ENCODE measurements at regions not wholly inside any gene's neighbourhood (a gene's known extent, or its start where the extent isn't known, plus 50 kb on each side); places are given as distances from the start of the nearest gene placed in this dataset.

DNA sequence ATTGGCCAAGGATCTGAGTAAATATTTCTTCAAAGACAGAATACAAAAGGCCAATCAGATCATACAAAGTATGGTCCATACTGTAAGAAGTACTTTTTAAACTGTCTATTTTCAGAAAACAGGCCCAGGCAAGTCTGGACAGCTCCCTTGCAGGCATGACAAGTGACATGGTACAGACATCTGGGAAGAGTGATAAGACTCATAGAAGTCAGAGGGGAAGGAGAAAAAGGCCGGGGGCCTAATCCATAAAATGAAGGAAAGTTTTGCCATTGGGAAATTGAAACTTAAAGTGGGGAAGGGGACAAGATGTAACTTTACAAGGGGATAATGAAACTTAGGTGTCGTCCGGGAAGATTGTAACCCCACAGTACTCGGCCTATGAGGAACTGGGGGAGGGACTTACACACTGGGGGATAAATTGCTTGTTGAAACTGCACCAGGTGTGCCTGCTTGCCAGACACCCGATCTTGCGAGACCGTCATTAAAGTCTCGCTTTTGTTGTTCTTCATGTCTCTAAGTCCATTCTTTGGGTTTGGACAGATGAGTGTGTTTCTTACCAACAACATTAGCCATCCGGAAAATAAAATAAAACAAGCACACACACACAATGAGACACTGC, 684.0 kb downstream of the CDH11 start:
- H3K27me3 ChIP-seq (ENCODE audit: control insufficient read depth, insufficient read depth, low read length), result no peaks in the 10 kb centered on the region
- no peaks in the 10 kb centered on the region for H3K36me3 ChIP-seq (ENCODE audit: control insufficient read depth, insufficient read depth, low read length)

DNA sequence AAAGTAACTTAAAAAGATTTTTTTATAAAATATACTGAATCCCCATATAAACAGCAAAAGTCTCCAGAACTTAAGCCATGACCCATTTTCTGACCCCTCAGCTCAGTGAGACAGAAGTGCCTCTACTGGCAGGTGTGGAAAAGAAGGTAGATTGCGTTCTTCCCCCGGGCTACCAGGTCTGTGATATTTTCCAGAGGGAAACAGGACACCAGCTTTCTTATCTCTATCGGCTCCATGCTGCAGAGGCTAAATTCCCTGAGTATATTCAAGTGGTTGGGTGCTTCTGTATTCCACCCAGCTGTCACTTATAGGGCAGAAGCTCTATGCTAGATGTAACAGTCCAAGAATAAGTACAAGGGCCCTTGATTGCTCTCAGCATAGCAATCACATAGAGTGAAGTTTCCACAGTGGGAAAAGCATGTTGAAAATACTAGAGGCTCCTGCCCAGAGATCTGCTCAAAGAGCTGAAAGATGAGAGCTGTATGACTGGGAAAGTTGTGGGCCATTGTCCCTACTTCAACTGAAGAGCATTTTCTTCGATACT, 687.3 kb downstream of the CDH11 start:
- H3K4me3 ChIP-seq (ENCODE audit: low read length), result no peak overlapping the region

More for the DNA sequence above, 684.0 kb downstream of the CDH11 start:
- Histone ChIP-seq H3K9ac (ENCODE audit: low read length) (no peak overlapping the region), H3K9me3 (ENCODE audit: control insufficient read depth, low read length) (no peaks in the 10 kb centered on the region), H3K4me3 (ENCODE audit: low read length) (no peak overlapping the region), H3K4me1 (ENCODE audit: control insufficient read depth, insufficient read depth, low read length) (no peaks in the 10 kb centered on the region)

DNA sequence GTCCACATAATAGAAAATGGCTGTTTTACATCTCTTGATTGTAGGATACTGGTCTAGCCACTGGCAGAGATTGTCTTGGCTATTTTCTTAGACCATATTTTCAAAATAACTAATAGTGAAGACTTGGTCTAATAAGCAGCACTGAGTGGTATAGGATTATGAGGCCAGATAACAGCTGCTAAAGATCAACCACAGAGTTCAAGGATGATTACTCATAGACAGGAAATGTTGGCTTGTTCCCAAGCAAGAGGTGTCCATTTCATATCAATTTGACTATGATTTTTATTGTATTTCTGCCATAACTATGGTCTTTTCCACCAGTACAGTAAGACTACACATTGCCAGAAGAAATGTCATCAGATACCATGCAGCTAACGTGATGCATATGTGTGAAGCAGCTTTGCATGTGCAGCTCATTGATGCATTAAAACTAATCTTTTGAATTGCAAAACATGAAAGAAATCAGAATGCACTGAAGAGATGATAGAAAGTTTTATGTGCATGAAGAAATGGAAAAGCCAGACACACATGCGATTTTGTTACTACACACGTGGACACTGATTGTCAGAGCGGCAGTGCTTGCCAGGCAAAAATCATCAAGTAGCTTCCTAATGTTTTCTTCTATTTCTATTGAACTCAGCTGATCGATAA, 693.3 kb downstream of the CDH11 start:
- no peaks in the 10 kb centered on the region for H3K27me3 ChIP-seq (ENCODE audit: control insufficient read depth, insufficient read depth, low read length)
- no peak overlapping the region for H3K4me3 ChIP-seq (ENCODE audit: low read length)
- no peaks in the 10 kb centered on the region for H3K36me3 ChIP-seq (ENCODE audit: control insufficient read depth, insufficient read depth, low read length)
- no peak overlapping the region for H3K9ac ChIP-seq (ENCODE audit: low read length)
- no peaks in the 10 kb centered on the region for H3K4me1 ChIP-seq (ENCODE audit: control insufficient read depth, insufficient read depth, low read length)
- H3K9me3 ChIP-seq (ENCODE audit: control insufficient read depth, low read length), result no peaks in the 10 kb centered on the region

More for the DNA sequence above, 687.3 kb downstream of the CDH11 start:
- H3K9ac ChIP-seq (ENCODE audit: low read length), result no peak overlapping the region
- no peaks in the 10 kb centered on the region for H3K9me3 ChIP-seq (ENCODE audit: control insufficient read depth, low read length)
- no peaks in the 10 kb centered on the region for H3K36me3 ChIP-seq (ENCODE audit: control insufficient read depth, insufficient read depth, low read length)
- no peaks in the 10 kb centered on the region for H3K27me3 ChIP-seq (ENCODE audit: control insufficient read depth, insufficient read depth, low read length)
- no peaks in the 10 kb centered on the region for H3K4me1 ChIP-seq (ENCODE audit: control insufficient read depth, insufficient read depth, low read length)

DNA sequence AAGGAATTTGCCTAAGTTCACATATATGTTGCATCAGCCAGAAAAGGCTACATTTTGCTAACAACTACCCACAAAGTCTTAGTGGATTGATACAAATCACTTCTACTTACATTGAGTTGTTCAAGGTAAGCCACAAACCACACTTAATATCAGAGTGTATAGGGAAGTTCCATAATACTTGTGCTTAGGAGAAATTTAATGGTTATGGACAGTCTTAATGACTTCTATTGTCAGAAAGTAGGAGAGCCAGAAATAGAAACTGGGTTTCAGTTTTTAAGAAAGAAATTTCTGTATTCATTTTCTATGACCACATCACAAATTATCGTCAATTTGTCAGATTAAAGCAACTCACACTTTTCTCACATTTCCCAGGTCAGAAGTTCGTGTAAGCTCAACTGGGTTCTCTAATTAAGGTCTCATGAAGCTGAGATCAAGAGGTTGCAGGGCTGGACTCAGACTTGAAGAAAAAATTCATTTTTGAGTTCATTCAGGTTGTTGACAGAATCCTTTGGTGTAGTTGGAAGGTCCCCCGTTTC, 695.7 kb downstream of the CDH11 start:
- no peaks in the 10 kb centered on the region for H3K4me1 ChIP-seq (ENCODE audit: control insufficient read depth, insufficient read depth, low read length)
- H3K9me3 ChIP-seq (ENCODE audit: control insufficient read depth, low read length), result no peaks in the 10 kb centered on the region
- H3K36me3 ChIP-seq (ENCODE audit: control insufficient read depth, insufficient read depth, low read length), result no peaks in the 10 kb centered on the region
- H3K4me3 ChIP-seq (ENCODE audit: low read length), result no peak overlapping the region
- no peak overlapping the region for H3K9ac ChIP-seq (ENCODE audit: low read length)
- H3K27me3 ChIP-seq (ENCODE audit: control insufficient read depth, insufficient read depth, low read length), result no peaks in the 10 kb centered on the region

DNA sequence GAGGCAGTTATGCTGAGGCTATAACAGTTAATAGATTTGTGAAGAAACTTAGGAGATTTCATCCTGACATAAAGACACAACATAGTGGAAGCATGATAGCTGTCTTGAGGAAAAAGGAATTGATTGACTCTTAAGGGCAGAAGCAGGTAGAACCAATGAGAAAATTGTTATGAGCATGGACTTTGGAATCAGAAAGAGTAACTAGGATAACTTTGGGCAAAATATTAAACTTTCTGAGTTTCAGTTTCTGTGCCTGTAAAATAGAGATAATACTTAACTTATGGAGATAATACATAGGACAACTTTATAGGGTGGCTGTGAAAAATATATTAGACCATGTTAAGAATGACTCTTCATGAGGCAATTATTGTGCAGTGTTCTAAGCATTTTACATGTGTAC, 696.5 kb downstream of the CDH11 start:
- Histone ChIP-seq H3K36me3 (ENCODE audit: control insufficient read depth, insufficient read depth, low read length) (no peaks in the 10 kb centered on the region), H3K4me3 (ENCODE audit: low read length) (no peak overlapping the region), H3K9me3 (ENCODE audit: control insufficient read depth, low read length) (no peaks in the 10 kb centered on the region), H3K27me3 (ENCODE audit: control insufficient read depth, insufficient read depth, low read length) (no peaks in the 10 kb centered on the region), H3K4me1 (ENCODE audit: control insufficient read depth, insufficient read depth, low read length) (no peaks in the 10 kb centered on the region), H3K9ac (ENCODE audit: low read length) (no peak overlapping the region)

DNA sequence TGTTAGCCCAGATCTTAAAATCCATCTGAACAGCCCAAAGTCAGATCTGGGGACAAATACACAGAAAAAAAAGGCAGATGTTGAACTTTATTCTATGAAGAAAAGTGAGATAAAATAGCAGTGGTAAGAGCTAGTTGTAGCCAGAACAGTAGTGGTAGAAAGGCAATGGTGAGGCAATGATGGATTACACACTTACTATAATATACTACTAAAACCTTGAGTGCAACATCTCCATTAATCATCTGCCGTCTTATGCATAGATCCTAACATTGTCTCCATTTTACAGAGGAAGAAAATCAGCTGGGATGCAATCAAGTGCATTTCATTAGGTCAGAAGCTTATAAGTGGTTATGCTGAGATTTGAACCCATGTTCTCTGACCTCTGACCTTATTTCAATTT, 699.6 kb downstream of the CDH11 start:
- Histone ChIP-seq H3K4me3 (ENCODE audit: low read length) (no peak overlapping the region), H3K27me3 (ENCODE audit: control insufficient read depth, insufficient read depth, low read length) (no peaks in the 10 kb centered on the region), H3K4me1 (ENCODE audit: control insufficient read depth, insufficient read depth, low read length) (no peaks in the 10 kb centered on the region), H3K9me3 (ENCODE audit: control insufficient read depth, low read length) (no peaks in the 10 kb centered on the region), H3K36me3 (ENCODE audit: control insufficient read depth, insufficient read depth, low read length) (no peaks in the 10 kb centered on the region), H3K9ac (ENCODE audit: low read length) (no peak overlapping the region)

DNA sequence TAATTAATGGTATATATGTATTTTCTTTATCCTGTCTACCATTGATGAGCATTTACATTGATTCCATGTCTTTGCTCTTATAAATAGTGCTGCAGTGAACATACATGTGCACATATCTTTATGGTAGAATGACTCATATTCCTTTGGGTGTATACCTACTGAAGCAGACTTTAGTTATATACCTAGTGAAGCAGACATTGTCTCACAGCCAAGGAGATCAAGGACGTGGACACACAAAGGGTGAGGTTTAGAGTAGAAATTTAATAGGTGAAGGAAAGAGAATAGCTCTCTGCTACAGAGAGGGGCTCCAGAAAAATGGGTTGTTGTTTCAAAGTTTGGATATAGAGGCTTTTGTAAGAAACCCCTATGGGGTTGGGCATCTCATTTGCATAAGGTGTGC, 700.3 kb downstream of the CDH11 start:
- Histone ChIP-seq H3K36me3 (ENCODE audit: control insufficient read depth, insufficient read depth, low read length) (no peaks in the 10 kb centered on the region), H3K9me3 (ENCODE audit: control insufficient read depth, low read length) (no peaks in the 10 kb centered on the region), H3K4me3 (ENCODE audit: low read length) (no peak overlapping the region), H3K27me3 (ENCODE audit: control insufficient read depth, insufficient read depth, low read length) (no peaks in the 10 kb centered on the region), H3K9ac (ENCODE audit: low read length) (no peak overlapping the region), H3K4me1 (ENCODE audit: control insufficient read depth, insufficient read depth, low read length) (no peaks in the 10 kb centered on the region)

DNA sequence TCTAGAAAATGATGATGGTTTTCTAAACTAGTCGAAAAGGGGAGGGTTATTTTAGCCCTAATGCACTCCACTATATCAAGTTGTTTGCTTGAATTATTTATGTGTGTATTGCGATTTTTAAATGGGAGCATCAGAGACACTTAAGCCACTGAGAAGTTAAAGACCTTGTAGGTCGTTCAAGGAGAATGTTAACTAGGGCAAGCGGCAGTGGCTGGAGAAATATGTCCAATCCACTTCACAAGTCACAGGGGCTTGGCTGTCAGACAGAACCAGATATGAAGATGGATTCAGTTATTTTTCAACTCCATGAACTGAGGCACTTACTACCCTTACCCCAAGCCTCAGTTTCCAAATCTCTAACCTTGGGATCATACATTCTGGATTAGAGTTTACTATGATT, 702.0 kb downstream of the CDH11 start:
- Histone ChIP-seq H3K4me1 (ENCODE audit: control insufficient read depth, insufficient read depth, low read length) (no peaks in the 10 kb centered on the region), H3K27me3 (ENCODE audit: control insufficient read depth, insufficient read depth, low read length) (no peaks in the 10 kb centered on the region), H3K9me3 (ENCODE audit: control insufficient read depth, low read length) (no peaks in the 10 kb centered on the region), H3K36me3 (ENCODE audit: control insufficient read depth, insufficient read depth, low read length) (no peaks in the 10 kb centered on the region), H3K9ac (ENCODE audit: low read length) (no peak overlapping the region), H3K4me3 (ENCODE audit: low read length) (no peak overlapping the region)

DNA sequence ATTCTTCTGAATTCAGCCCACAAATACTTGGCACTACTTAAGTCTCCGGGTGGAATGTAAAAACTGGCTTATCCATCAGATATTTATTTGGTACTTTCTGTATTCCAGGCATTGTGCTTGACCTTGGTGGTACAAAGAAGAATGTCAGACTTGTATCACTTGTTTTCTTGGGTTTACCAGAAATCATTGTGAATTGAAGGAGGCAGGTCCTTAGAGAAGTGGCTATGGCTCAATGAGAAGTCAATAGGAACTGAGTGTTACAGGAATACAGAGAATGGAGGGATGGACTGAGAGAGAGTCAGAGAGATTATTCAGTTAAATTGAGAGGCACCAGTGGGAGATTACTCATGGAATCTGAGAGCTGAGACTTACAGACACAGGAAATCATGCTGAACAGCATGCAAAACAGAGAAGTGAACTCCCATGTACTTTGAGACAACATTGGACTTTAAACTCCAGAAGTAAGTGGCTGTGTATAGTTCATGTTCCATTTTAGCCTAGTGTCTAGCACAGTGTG, 704.1 kb downstream of the CDH11 start:
- H3K27me3 ChIP-seq (ENCODE audit: control insufficient read depth, insufficient read depth, low read length), result no peaks in the 10 kb centered on the region
- no peak overlapping the region for H3K4me3 ChIP-seq (ENCODE audit: low read length)
- H3K9ac ChIP-seq (ENCODE audit: low read length), result no peak overlapping the region
- no peaks in the 10 kb centered on the region for H3K4me1 ChIP-seq (ENCODE audit: control insufficient read depth, insufficient read depth, low read length)
- H3K9me3 ChIP-seq (ENCODE audit: control insufficient read depth, low read length), result no peaks in the 10 kb centered on the region
- H3K36me3 ChIP-seq (ENCODE audit: control insufficient read depth, insufficient read depth, low read length), result no peaks in the 10 kb centered on the region

DNA sequence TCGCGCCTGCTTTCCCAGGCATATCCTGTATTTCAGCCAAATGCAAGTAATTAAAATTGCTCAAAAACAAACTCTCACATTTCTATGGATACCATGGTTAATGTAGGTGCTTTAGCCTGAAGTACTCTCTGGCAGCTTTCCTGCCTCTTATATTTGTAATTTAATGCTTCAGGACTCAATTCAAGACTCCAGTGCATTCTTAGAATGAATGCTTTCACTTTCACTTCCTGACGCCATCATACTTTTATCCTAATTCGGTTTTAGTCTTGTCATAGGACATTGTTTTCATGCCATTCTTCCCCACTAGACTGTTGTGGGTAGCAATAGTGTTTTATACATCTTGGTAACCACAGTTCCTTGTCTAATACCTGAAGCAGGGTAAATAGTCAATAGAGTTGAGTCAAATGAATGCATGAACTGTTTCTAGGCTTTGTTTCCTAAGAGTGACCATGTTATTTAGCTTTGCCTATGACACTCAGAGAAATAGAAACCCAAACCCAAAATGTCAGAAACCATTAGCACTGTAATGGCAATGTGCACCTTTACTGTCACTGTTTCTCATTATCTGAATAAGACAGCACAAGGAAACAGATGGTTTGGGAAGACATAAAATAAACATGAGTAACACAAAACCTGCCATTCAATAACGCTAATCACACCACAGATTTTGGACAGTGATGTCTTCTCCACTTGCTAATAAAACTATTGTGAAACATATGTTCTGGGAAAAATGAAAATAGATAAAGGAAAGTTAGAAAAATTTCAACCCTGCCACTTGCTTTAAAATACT, 705.5 kb downstream of the CDH11 start:
- Histone ChIP-seq H3K36me3 (ENCODE audit: control insufficient read depth, insufficient read depth, low read length) (no peaks in the 10 kb centered on the region), H3K4me3 (ENCODE audit: low read length) (no peak overlapping the region), H3K9me3 (ENCODE audit: control insufficient read depth, low read length) (no peaks in the 10 kb centered on the region), H3K27me3 (ENCODE audit: control insufficient read depth, insufficient read depth, low read length) (no peaks in the 10 kb centered on the region), H3K9ac (ENCODE audit: low read length) (no peak overlapping the region), H3K4me1 (ENCODE audit: control insufficient read depth, insufficient read depth, low read length) (no peaks in the 10 kb centered on the region)

DNA sequence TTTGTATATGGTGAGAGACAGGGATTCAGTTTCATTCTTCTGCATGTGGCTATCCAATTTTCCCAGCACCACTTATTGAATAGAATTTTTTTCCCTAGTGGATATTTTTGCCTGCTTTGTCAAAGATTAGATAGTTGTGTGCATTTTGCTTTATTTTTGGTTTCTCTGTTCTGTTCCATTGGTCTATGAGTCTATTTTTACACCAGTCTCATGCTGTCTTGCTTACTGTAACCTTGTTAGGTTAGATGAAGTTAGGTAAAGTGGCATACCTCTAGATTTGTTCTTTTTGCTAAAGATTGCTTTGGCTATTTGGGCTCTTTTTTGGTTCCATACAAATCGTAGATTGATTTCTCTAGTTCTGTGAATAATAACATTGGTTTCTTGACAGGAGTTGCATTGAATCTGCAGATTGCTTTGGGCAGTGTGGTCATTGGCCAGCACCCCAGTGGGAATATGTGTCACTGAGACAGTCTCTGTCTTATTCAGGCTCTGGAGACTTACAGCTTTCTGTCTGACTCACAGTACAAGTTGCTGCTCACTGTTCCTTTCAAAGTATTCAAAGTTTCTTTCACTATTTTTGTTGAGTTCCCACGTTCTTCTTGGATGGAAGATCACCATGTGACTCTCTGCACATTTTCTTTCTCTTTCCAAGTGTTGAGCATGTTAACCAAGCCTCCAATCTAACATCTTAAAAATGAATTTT, 709.1 kb downstream of the CDH11 start:
- Histone ChIP-seq H3K4me1 (ENCODE audit: control insufficient read depth, insufficient read depth, low read length) (no peaks in the 10 kb centered on the region), H3K9ac (ENCODE audit: low read length) (no peak overlapping the region), H3K9me3 (ENCODE audit: control insufficient read depth, low read length) (no peaks in the 10 kb centered on the region), H3K4me3 (ENCODE audit: low read length) (no peak overlapping the region), H3K27me3 (ENCODE audit: control insufficient read depth, insufficient read depth, low read length) (no peaks in the 10 kb centered on the region), H3K36me3 (ENCODE audit: control insufficient read depth, insufficient read depth, low read length) (no peaks in the 10 kb centered on the region)

All from mucosa of stomach (tissue), 1 donor.